ENCODE measurements at regions not wholly inside any gene's neighbourhood (a gene's known extent, or its start where the extent isn't known, plus 50 kb on each side); places are given as distances from the start of the nearest gene placed in this dataset.
"Not testable (repeated sequence)": the region's sequence is repeated elsewhere in the genome, so short reads cannot be mapped to it uniquely, and the experiment has no call there.

- no peak for TF ChIP-seq CTCF (IDR thresholded peaks at IDR 0.05; ENCODE audit: insufficient read depth, low read depth, low read length, missing control alignments)
- no peak overlapping the region for H3K4me3 ChIP-seq (ENCODE audit: low read length)
- no peak for DNase-seq (ENCODE audit: low read depth)
Observed at GRCh38 chr3:33977227-33977626, 178.8 kb downstream of the PDCD6IP start.

- DNase-seq (ENCODE audit: low read depth): peak; percentile 74
- H3K4me3 ChIP-seq (ENCODE audit: low read length): no peak overlapping the region
- TF ChIP-seq CTCF (IDR thresholded peaks at IDR 0.05; ENCODE audit: insufficient read depth, low read depth, low read length, missing control alignments): peak; percentile 80
Observed at GRCh38 chr3:33980252-33980651, 181.8 kb downstream of the PDCD6IP start.

- no peak for DNase-seq (ENCODE audit: low read depth)
- H3K4me3 ChIP-seq (ENCODE audit: low read length): no peak overlapping the region
- TF ChIP-seq CTCF (IDR thresholded peaks at IDR 0.05; ENCODE audit: insufficient read depth, low read depth, low read length, missing control alignments): no peak
Observed at GRCh38 chr3:33982269-33982798, 183.9 kb downstream of the PDCD6IP start.

GRCh38 chr3:33982949-33983348 lies 184.5 kb downstream of the PDCD6IP start:
- not testable (repeated sequence) for DNase-seq (ENCODE audit: low read depth); H3K4me3 ChIP-seq (ENCODE audit: low read length)

- TF ChIP-seq CTCF (IDR thresholded peaks at IDR 0.05; ENCODE audit: insufficient read depth, low read depth, low read length, missing control alignments): no peak
- no peak for DNase-seq (ENCODE audit: low read depth)
Observed at GRCh38 chr3:33989229-33989628, 190.8 kb downstream of the PDCD6IP start.

GRCh38 chr3:33991673-33992072 lies 193.2 kb downstream of the PDCD6IP start:
- no peak for TF ChIP-seq CTCF (IDR thresholded peaks at IDR 0.05; ENCODE audit: insufficient read depth, low read depth, low read length, missing control alignments)

More at GRCh38 chr3:33989229-33989628, 190.8 kb downstream of the PDCD6IP start:
- no peak overlapping the region for H3K4me3 ChIP-seq (ENCODE audit: low read length)

GRCh38 chr3:33993631-33994030 lies 195.2 kb downstream of the PDCD6IP start:
- DNase-seq (ENCODE audit: low read depth): no peak
- no peak for TF ChIP-seq CTCF (IDR thresholded peaks at IDR 0.05; ENCODE audit: insufficient read depth, low read depth, low read length, missing control alignments)
- no peak overlapping the region for H3K4me3 ChIP-seq (ENCODE audit: low read length)

More at GRCh38 chr3:33991673-33992072, 193.2 kb downstream of the PDCD6IP start:
- no peak for DNase-seq (ENCODE audit: low read depth)
- no peak overlapping the region for H3K4me3 ChIP-seq (ENCODE audit: low read length)
